ENCODE measurements at regions not wholly inside any gene's neighbourhood (a gene's known extent, or its start where the extent isn't known, plus 50 kb on each side); places are given as distances from the start of the nearest gene placed in this dataset.

DNA sequence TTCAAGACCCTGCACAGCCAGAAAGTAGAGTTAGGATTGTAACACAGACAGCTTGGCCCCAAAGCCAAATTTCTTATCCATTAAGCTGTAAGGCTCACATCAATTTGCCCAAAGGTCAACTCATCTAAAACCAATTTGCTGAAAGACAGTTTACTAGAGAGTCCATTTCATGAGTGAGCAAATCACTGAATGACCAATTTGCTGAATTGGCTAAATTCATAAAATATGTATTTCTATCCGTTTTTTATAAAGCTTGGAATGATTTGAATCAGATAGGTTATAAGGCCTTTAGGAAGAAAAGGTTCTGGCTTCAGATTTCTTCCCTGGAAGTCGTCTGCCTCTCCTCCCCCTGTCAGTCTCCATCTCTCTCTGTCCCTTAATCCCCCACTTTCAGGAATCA, 168.1 kb downstream of the FCRL5 start:
- TF ChIP-seq, protein P1, sequence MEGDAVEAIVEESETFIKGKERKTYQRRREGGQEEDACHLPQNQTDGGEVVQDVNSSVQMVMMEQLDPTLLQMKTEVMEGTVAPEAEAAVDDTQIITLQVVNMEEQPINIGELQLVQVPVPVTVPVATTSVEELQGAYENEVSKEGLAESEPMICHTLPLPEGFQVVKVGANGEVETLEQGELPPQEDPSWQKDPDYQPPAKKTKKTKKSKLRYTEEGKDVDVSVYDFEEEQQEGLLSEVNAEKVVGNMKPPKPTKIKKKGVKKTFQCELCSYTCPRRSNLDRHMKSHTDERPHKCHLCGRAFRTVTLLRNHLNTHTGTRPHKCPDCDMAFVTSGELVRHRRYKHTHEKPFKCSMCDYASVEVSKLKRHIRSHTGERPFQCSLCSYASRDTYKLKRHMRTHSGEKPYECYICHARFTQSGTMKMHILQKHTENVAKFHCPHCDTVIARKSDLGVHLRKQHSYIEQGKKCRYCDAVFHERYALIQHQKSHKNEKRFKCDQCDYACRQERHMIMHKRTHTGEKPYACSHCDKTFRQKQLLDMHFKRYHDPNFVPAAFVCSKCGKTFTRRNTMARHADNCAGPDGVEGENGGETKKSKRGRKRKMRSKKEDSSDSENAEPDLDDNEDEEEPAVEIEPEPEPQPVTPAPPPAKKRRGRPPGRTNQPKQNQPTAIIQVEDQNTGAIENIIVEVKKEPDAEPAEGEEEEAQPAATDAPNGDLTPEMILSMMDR (conservative IDR thresholded peaks at IDR 0.05 in 1 of 2, IDR thresholded peaks at IDR 0.05 in 1 of 2; ENCODE audit: extremely low read depth in 1 of 2, insufficient read depth in 1 of 2, low read depth in 1 of 2, low read length in 2 of 2): no peak
- no peak for TF ChIP-seq EZH2 (IDR thresholded peaks at IDR 0.05; ENCODE audit: borderline replicate concordance, low read length)
